Stomach (tissue), 4 donors: ENCODE measurements at regions not wholly inside any gene's neighbourhood (a gene's known extent, or its start where the extent isn't known, plus 50 kb on each side); places are given as distances from the start of the nearest gene placed in this dataset.

Source experiments
- EP300 ChIP-seq: sonication (generic); formaldehyde crosslinking; IDR thresholded peaks from one replicate; pipeline ENCODE4 v1.6.1; 2017; ENCODE audit warnings: antibody characterized with exemption
- POLR2A ChIP-seq, 4 donors: fragments of 450-650 bp; IDR thresholded peaks; one replicate each; pipeline ENCODE4 v1.6.1; 2016; ENCODE audit warnings: antibody characterized with exemption in 4 of 4, control low read depth in 2 of 4, mild to moderate bottlenecking in 1 of 4, moderate library complexity in 1 of 4
- POLR2AphosphoS5 ChIP-seq, 3 donors: sonication (generic); formaldehyde crosslinking; IDR thresholded peaks; one replicate each; pipeline ENCODE4 v1.6.1; 2016; ENCODE audit warnings: antibody characterized with exemption in 3 of 3
- TF ChIP-seq, protein P1 (sequence below), 7 experiments: fragments of 450-650 bp in 4 of 7; fragments of 200-600 bp in 3 of 7; sonication (generic) in 3 of 7; IDR thresholded peaks; one replicate each; pipeline ENCODE4 v1.5.1; 2016 to 2019; ENCODE audit warnings: antibody characterized with exemption in 7 of 7, control low read depth in 2 of 7, mild to moderate bottlenecking in 1 of 7

DNA sequence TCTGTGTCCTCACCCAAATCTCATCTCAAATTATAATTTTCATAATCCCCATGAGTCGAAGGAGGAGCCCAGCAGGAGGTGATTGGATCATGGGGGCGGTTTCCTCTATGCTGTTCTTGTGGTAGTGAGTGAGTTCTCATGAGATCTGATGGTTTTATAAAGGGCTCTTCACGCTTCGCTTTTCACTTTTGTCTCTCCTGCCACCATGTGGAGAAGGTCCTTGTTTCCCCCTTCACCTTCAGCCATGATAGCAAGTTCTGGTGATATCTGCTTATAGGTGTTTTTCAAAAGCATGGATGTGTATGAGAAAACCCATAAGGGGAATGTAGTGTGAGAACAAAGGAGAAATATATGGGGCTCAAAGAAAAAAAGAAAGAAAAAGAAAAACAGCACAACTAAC lies 405.9 kb upstream of the RGS18 start:
- TF ChIP-seq, protein P1, sequence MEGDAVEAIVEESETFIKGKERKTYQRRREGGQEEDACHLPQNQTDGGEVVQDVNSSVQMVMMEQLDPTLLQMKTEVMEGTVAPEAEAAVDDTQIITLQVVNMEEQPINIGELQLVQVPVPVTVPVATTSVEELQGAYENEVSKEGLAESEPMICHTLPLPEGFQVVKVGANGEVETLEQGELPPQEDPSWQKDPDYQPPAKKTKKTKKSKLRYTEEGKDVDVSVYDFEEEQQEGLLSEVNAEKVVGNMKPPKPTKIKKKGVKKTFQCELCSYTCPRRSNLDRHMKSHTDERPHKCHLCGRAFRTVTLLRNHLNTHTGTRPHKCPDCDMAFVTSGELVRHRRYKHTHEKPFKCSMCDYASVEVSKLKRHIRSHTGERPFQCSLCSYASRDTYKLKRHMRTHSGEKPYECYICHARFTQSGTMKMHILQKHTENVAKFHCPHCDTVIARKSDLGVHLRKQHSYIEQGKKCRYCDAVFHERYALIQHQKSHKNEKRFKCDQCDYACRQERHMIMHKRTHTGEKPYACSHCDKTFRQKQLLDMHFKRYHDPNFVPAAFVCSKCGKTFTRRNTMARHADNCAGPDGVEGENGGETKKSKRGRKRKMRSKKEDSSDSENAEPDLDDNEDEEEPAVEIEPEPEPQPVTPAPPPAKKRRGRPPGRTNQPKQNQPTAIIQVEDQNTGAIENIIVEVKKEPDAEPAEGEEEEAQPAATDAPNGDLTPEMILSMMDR (IDR thresholded peaks at IDR 0.05) = no peak
- TF ChIP-seq POLR2A (IDR thresholded peaks at IDR 0.05) (no peak), POLR2AphosphoS5 (IDR thresholded peaks at IDR 0.05) (no peak), EP300 (no peak)
